ENCODE measurements at regions not wholly inside any gene's neighbourhood (a gene's known extent, or its start where the extent isn't known, plus 50 kb on each side); places are given as distances from the start of the nearest gene placed in this dataset.

GRCh38 chrX:45859407-45859806 is 658.7 kb upstream of the DIPK2B start:
- no TSS peak for BruUV-seq (replicated peaks)
- intact Hi-C loops (cut with micrococcal nuclease): no loop called here
- DNase-seq (ENCODE audit: low read depth, low spot score) (no peak), FAIRE-seq (no peak)
- TF ChIP-seq CTCF (IDR thresholded peaks at IDR 0.05; ENCODE audit: extremely low read depth in 1 of 2, insufficient read depth in 1 of 2, low read depth in 1 of 2, low read length in 2 of 2) (no peak), FOS (IDR thresholded peaks at IDR 0.05; ENCODE audit: borderline replicate concordance, insufficient read depth, low read length) (no peak), MAX (IDR thresholded peaks at IDR 0.05; ENCODE audit: insufficient read depth, insufficient read length) (no peak)
- no peaks in the 10 kb centered on the region for H3K79me2 ChIP-seq (ENCODE audit: control insufficient read depth, insufficient read depth, low read length)
- no peak overlapping the region for H3K9ac ChIP-seq (replicated peaks; ENCODE audit: extremely low read depth, insufficient read depth, low read length)
- H3K4me3 ChIP-seq (replicated peaks in 1 of 3; ENCODE audit: insufficient read depth in 1 of 3, low read depth in 1 of 3, low read length in 3 of 3): no peak overlapping the region
- H4K20me1 ChIP-seq (replicated peaks; ENCODE audit: control insufficient read depth, extremely low read depth, insufficient read depth, low read length): no peaks in the 10 kb centered on the region
- peaks cover 2 to 3% of the 10 kb centered on the region in 2 experiments for H3K27me3 ChIP-seq (ENCODE audit: control insufficient read depth in 2 of 2, insufficient read depth in 2 of 2, low read length in 2 of 2)
- H3K36me3 ChIP-seq (ENCODE audit: control insufficient read depth in 2 of 2, extremely low read depth in 1 of 2, insufficient read depth in 2 of 2, low read length in 2 of 2): no peaks in the 10 kb centered on the region
- H3K27ac ChIP-seq (ENCODE audit: insufficient read depth, low read depth, low read length): no peak overlapping the region
- H3K9me1 ChIP-seq (replicated peaks; ENCODE audit: control insufficient read depth, extremely low read depth, insufficient read depth, low read length): no peaks in the 10 kb centered on the region
- H3K4me1 ChIP-seq (ENCODE audit: control insufficient read depth, extremely low read depth, insufficient read depth, low read length): no peaks in the 10 kb centered on the region
- CTCF ChIA-PET: no interaction called here
- no peak overlapping the region for H2AFZ ChIP-seq (ENCODE audit: low read depth, low read length)
- dilution Hi-C loops (cut with MboI; ENCODE audit: extremely low pct_ligation_motif_present, low sequenced_read_pairs): no loop called here
- POLR2A ChIA-PET: no interaction called here
- H3K4me2 ChIP-seq (ENCODE audit: insufficient read depth, low read length): no peak overlapping the region
- no peaks in the 10 kb centered on the region for H3K9me3 ChIP-seq (replicated peaks; ENCODE audit: control insufficient read depth, insufficient read depth, low read length)

- H3K36me3 ChIP-seq (ENCODE audit: control insufficient read depth in 2 of 2, extremely low read depth in 1 of 2, insufficient read depth in 2 of 2, low read length in 2 of 2): no peaks in the 10 kb centered on the region
- TF ChIP-seq JUN (IDR thresholded peaks at IDR 0.05; ENCODE audit: borderline replicate concordance, insufficient read depth, insufficient read length, low read depth) (no peak), FOS (IDR thresholded peaks at IDR 0.05; ENCODE audit: borderline replicate concordance, insufficient read depth, low read length) (no peak), POLR2A (IDR thresholded peaks at IDR 0.05; ENCODE audit: low read depth, low read length) (no peak), GATA2 (IDR thresholded peaks at IDR 0.05; ENCODE audit: insufficient read depth, insufficient read length, low read depth, low read length) (no peak)
- no TSS peak for BruUV-seq (replicated peaks)
- dilution Hi-C loops (cut with MboI; ENCODE audit: extremely low pct_ligation_motif_present, low sequenced_read_pairs): no loop called here
- H3K27ac ChIP-seq (ENCODE audit: insufficient read depth, low read depth, low read length): no peak overlapping the region
- no peaks in the 10 kb centered on the region for H3K9me3 ChIP-seq (replicated peaks; ENCODE audit: control insufficient read depth, insufficient read depth, low read length)
- FAIRE-seq (no peak), DNase-seq (ENCODE audit: low read depth, low spot score) (no peak)
- peaks cover 5% of the 10 kb centered on the region for H3K4me1 ChIP-seq (ENCODE audit: control insufficient read depth, extremely low read depth, insufficient read depth, low read length)
- ChIA-PET POLR2A (no interaction called here), CTCF (interaction anchor here (2.0 kb wide), 1 partner anchor 523 kb away, joined by 8 read pairs; no protein-coding TSS in a partner anchor)
- H2AFZ ChIP-seq (ENCODE audit: low read depth, low read length): no peak overlapping the region
- H3K4me2 ChIP-seq (ENCODE audit: insufficient read depth, low read length): no peak overlapping the region
- H3K4me3 ChIP-seq (replicated peaks in 1 of 3; ENCODE audit: insufficient read depth in 1 of 3, low read depth in 1 of 3, low read length in 3 of 3): no peak overlapping the region
- peaks cover 2 to 4% of the 10 kb centered on the region in 2 experiments for H3K27me3 ChIP-seq (ENCODE audit: control insufficient read depth in 2 of 2, insufficient read depth in 2 of 2, low read length in 2 of 2)
- no peak overlapping the region for H3K9ac ChIP-seq (replicated peaks; ENCODE audit: extremely low read depth, insufficient read depth, low read length)
- intact Hi-C loops (cut with micrococcal nuclease): no loop called here
- no peaks in the 10 kb centered on the region for H4K20me1 ChIP-seq (replicated peaks; ENCODE audit: control insufficient read depth, extremely low read depth, insufficient read depth, low read length)
- H3K9me1 ChIP-seq (replicated peaks; ENCODE audit: control insufficient read depth, extremely low read depth, insufficient read depth, low read length): no peaks in the 10 kb centered on the region
- H3K79me2 ChIP-seq (ENCODE audit: control insufficient read depth, insufficient read depth, low read length): peaks cover 15% of the 10 kb centered on the region
These were observed 652.2 kb upstream of the DIPK2B start for GRCh38 chrX:45852884-45853283.
